GM18507 (cell line): ENCODE measurements at regions not wholly inside any gene's neighbourhood (a gene's known extent, or its start where the extent isn't known, plus 50 kb on each side); places are given as distances from the start of the nearest gene placed in this dataset.
"Not testable (repeated sequence)": the region's sequence is repeated elsewhere in the genome, so short reads cannot be mapped to it uniquely, and the experiment has no call there.

ENCODE experiments used
- DNase-seq: peaks from one replicate; pipeline ENCODE4 v3.0.0; 2011; ENCODE audit warnings: low read depth; ENCODE audit not compliant: insufficient read length; ENCODE audit errors: extremely low spot score
- FAIRE-seq: peaks from 2 replicates; lab custom pipeline; 2011; peaks lifted over from hg19 to GRCh38; lab: Jason Lieb, UNC

- FAIRE-seq, result no peak
- DNase-seq, result no peak
These were observed 105.7 kb downstream of the C17orf67 start for GRCh38 chr17:56727876-56728617.

GRCh38 chr17:56731096-56731495 lies 102.6 kb downstream of the C17orf67 start:
- FAIRE-seq, result not testable (repeated sequence)

GRCh38 chr17:56733833-56734232 lies 99.9 kb downstream of the C17orf67 start:
- DNase-seq, result no peak
- no peak for FAIRE-seq

More at GRCh38 chr17:56731096-56731495, 102.6 kb downstream of the C17orf67 start:
- DNase-seq, result not testable (repeated sequence)

DNA sequence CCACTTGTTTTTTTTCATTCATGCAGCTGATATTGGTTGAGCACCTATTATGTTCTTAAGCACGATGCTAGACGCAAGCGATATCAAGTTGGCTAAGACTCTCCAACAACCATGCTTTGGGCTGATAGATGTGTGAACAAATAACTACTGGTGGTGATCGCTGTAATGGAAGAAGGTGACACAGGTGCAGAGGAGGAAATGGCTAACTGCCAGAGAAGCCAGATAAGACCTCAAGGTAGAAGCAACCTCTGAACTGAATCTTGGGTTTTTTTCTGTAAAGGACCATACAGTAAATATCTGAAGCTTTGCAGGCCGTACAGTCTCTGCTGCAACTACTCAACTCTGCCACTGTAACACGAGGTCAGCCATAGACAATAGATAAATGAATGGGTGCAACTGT lies 97.9 kb downstream of the C17orf67 start:
- FAIRE-seq (no peak), DNase-seq (no peak)

- DNase-seq (no peak), FAIRE-seq (no peak)
These were observed 96.1 kb downstream of the C17orf67 start for GRCh38 chr17:56737421-56738161.

DNA sequence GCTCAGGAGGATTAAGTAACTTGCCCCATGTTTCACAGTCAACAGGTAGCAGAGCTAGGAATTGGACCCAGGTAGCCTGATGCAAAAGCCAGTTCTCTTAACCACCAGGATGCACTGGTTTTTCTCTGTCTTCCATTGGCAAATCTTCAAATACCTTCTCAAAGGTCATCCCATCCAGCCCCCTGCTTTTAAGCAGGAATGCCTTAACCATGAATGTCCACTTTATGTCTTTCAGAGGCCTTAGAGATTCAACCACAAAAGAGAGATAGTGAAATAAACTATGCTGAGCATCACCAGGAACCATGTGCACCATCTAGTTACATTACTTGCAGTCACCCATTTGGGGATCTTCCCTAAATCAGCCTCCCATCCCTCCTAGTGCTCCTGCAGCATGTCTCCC lies 94.3 kb downstream of the C17orf67 start:
- FAIRE-seq, result no peak

DNA sequence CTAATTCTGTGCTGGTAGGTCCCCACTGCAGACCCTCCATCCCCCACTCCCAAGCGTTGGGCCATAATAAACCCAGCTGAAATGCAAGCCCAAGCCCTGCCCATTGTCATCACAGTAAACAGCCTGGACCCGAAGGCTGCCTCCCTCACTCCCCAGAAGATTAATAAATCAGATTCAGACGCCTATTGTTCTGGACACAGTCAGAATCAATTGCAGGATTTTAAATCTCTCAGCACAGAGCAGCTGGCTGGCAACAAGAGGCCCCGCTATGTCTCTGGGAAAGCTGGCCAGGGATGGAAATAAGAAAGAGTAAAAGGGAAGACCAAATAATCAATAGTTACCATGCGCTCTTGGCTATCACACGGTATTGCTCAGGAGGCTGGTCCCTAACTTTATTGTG lies 93.9 kb downstream of the C17orf67 start:
- DNase-seq (no peak), FAIRE-seq (no peak)

More for the DNA sequence above, 94.3 kb downstream of the C17orf67 start:
- no peak for DNase-seq

DNA sequence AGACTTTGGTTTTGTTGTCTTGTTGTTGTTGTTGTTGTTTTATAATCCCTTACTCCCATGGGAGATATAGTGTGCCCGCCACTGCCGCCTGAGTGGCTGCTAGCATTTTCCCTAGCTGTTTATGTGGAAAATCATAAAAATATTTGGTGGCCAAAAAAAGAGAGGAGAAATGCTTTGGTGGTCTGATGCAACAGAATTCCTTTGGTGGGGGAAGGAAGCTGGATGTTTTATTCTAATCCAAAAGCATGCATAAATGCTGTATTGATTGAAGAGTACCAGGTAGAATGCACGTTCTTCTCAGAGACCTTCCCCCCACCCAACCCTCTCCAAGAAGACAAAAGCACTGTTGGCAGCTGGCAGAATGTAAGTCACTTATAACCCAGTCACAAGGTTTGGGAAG lies 93.2 kb downstream of the C17orf67 start:
- DNase-seq (no peak), FAIRE-seq (no peak)
